SIG-M5 treated with dmso at 0.1 percent for 504 hours (cell line): ENCODE measurements at regions not wholly inside any gene's neighbourhood (a gene's known extent, or its start where the extent isn't known, plus 50 kb on each side); places are given as distances from the start of the nearest gene placed in this dataset.
"Not testable (repeated sequence)": the region's sequence is repeated elsewhere in the genome, so short reads cannot be mapped to it uniquely, and the experiment has no call there.

Source experiments
- DNase-seq: peaks from one replicate; lab custom pipeline; 2025; ENCODE audit not compliant: unreplicated experiment; lab: John Stamatoyannopoulos, UW

GRCh38 chr10:2924431-2924830, 142.9 kb upstream of the PFKP start:
- no peak for DNase-seq

GRCh38 chr10:2921956-2922680, 145.2 kb upstream of the PFKP start:
- DNase-seq: no peak

- no peak for DNase-seq
Observed at GRCh38 chr10:2920637-2921036, 146.7 kb upstream of the PFKP start.

- no peak for DNase-seq
Observed at GRCh38 chr10:2920168-2920567, 147.2 kb upstream of the PFKP start.

GRCh38 chr10:2919016-2919415, 148.3 kb upstream of the PFKP start:
- DNase-seq: no peak

GRCh38 chr10:2918489-2918888, 148.9 kb upstream of the PFKP start:
- DNase-seq: no peak

GRCh38 chr10:2917926-2918325, 149.4 kb upstream of the PFKP start:
- DNase-seq: no peak

- no peak for DNase-seq
Observed at GRCh38 chr10:2915412-2915811, 151.9 kb upstream of the PFKP start.

- DNase-seq: no peak
Observed at GRCh38 chr10:2914741-2915140, 152.6 kb upstream of the PFKP start.

GRCh38 chr10:2913474-2913873, 153.9 kb upstream of the PFKP start:
- DNase-seq: no peak

- DNase-seq: no peak
Observed at GRCh38 chr10:2910656-2911055, 156.7 kb upstream of the PFKP start.

GRCh38 chr10:2909921-2910320, 157.4 kb upstream of the PFKP start:
- no peak for DNase-seq

- DNase-seq: no peak
Observed at GRCh38 chr10:2908851-2909630, 158.3 kb upstream of the PFKP start.

- DNase-seq: no peak
Observed at GRCh38 chr10:2906974-2907373, 160.4 kb upstream of the PFKP start.

GRCh38 chr10:2905851-2906250, 161.5 kb upstream of the PFKP start:
- DNase-seq: no peak

- DNase-seq: no peak
Observed at GRCh38 chr10:2900530-2900929, 166.8 kb upstream of the PFKP start.

GRCh38 chr10:2899246-2899951, 167.9 kb upstream of the PFKP start:
- DNase-seq: no peak

- no peak for DNase-seq
Observed at GRCh38 chr10:2898509-2898860, 168.9 kb upstream of the PFKP start.

- DNase-seq: no peak
Observed at GRCh38 chr10:2897619-2898508, 169.5 kb upstream of the PFKP start.

GRCh38 chr10:2896334-2896733, 171.0 kb upstream of the PFKP start:
- DNase-seq: not testable (repeated sequence)

- DNase-seq: no peak
Observed at GRCh38 chr10:2895594-2896196, 171.7 kb upstream of the PFKP start.
